ENCODE measurements at regions not wholly inside any gene's neighbourhood (a gene's known extent, or its start where the extent isn't known, plus 50 kb on each side); places are given as distances from the start of the nearest gene placed in this dataset.
"Not testable (repeated sequence)": the region's sequence is repeated elsewhere in the genome, so short reads cannot be mapped to it uniquely, and the experiment has no call there.

GRCh38 chr6:51477711-51478311 is 609.6 kb downstream of the PKHD1 start:
- Histone ChIP-seq H3K4me3 (no peak overlapping the region), H3K36me3 (no peaks in the 10 kb centered on the region), H3K4me1 (no peaks in the 10 kb centered on the region), H3K27ac (no peak overlapping the region), H3K9me3 (no peaks in the 10 kb centered on the region), H3K27me3 (no peaks in the 10 kb centered on the region)
- intact Hi-C loops (cut with DNase I): no loop called here
- no peak for DNase-seq (ENCODE audit: extremely low spot score in 2 of 2)
- no peak for TF ChIP-seq POLR2AphosphoS5 (IDR thresholded peaks at IDR 0.05; ENCODE audit: insufficient read depth in 1 of 2, low read depth in 1 of 2)
- no peak for TF ChIP-seq CTCF (IDR thresholded peaks at IDR 0.05)
- TF ChIP-seq POLR2A (IDR thresholded peaks at IDR 0.05): no peak

GRCh38 chr6:51479296-51479695 is 608.1 kb downstream of the PKHD1 start:
- Histone ChIP-seq H3K9me3 (no peaks in the 10 kb centered on the region), H3K27ac (no peak overlapping the region), H3K4me1 (no peaks in the 10 kb centered on the region), H3K36me3 (no peaks in the 10 kb centered on the region), H3K4me3 (no peak overlapping the region), H3K27me3 (no peaks in the 10 kb centered on the region)
- DNase-seq (ENCODE audit: extremely low spot score in 2 of 2): no peak
- TF ChIP-seq POLR2AphosphoS5 (IDR thresholded peaks at IDR 0.05; ENCODE audit: insufficient read depth in 1 of 2, low read depth in 1 of 2) (no peak), CTCF (IDR thresholded peaks at IDR 0.05) (no peak), POLR2A (IDR thresholded peaks at IDR 0.05) (no peak)
- intact Hi-C loops (cut with DNase I): no loop called here

GRCh38 chr6:51480040-51480439 is 607.4 kb downstream of the PKHD1 start:
- Histone ChIP-seq H3K9me3 (no peaks in the 10 kb centered on the region), H3K27ac (no peak overlapping the region), H3K36me3 (no peaks in the 10 kb centered on the region), H3K4me3 (no peak overlapping the region), H3K4me1 (no peaks in the 10 kb centered on the region), H3K27me3 (no peaks in the 10 kb centered on the region)
- TF ChIP-seq POLR2A (IDR thresholded peaks at IDR 0.05): no peak
- TF ChIP-seq CTCF (IDR thresholded peaks at IDR 0.05): no peak
- TF ChIP-seq POLR2AphosphoS5 (IDR thresholded peaks at IDR 0.05; ENCODE audit: insufficient read depth in 1 of 2, low read depth in 1 of 2): no peak
- intact Hi-C loops (cut with DNase I): no loop called here
- no peak for DNase-seq (ENCODE audit: extremely low spot score in 2 of 2)

- intact Hi-C loops (cut with DNase I); H3K9me3 ChIP-seq; H3K4me3 ChIP-seq; H3K4me1 ChIP-seq; H3K27ac ChIP-seq; H3K36me3 ChIP-seq; H3K27me3 ChIP-seq; DNase-seq (ENCODE audit: extremely low spot score in 2 of 2): not testable (repeated sequence)
Measured at GRCh38 chr6:51485869-51486268, 601.5 kb downstream of the PKHD1 start.

GRCh38 chr6:51487937-51488336 is 599.5 kb downstream of the PKHD1 start:
- TF ChIP-seq POLR2A (IDR thresholded peaks at IDR 0.05) (no peak), CTCF (IDR thresholded peaks at IDR 0.05) (no peak), POLR2AphosphoS5 (IDR thresholded peaks at IDR 0.05; ENCODE audit: insufficient read depth in 1 of 2, low read depth in 1 of 2) (no peak)
- no peaks in the 10 kb centered on the region for H3K36me3 ChIP-seq
- no peak overlapping the region for H3K4me3 ChIP-seq
- no peak overlapping the region for H3K27ac ChIP-seq
- no peaks in the 10 kb centered on the region for H3K4me1 ChIP-seq
- no peak for DNase-seq (ENCODE audit: extremely low spot score in 2 of 2)
- H3K27me3 ChIP-seq: no peaks in the 10 kb centered on the region
- no peaks in the 10 kb centered on the region for H3K9me3 ChIP-seq
- intact Hi-C loops (cut with DNase I): no loop called here

All from vagina (tissue), 2 donors.